HL-60 (cell line): ENCODE measurements at regions not wholly inside any gene's neighbourhood (a gene's known extent, or its start where the extent isn't known, plus 50 kb on each side); places are given as distances from the start of the nearest gene placed in this dataset.

ENCODE experiments used
- GABPA ChIP-seq: IDR thresholded peaks from 2 replicates; pipeline ENCODE4 v1.6.1; 2012; ENCODE audit warnings: low read depth
- POLR2AphosphoS5 ChIP-seq: IDR thresholded peaks from 2 replicates; pipeline ENCODE4 v1.6.1; 2012; ENCODE audit warnings: low read depth
- REST ChIP-seq: IDR thresholded peaks from 2 replicates; pipeline ENCODE4 v1.6.1; 2012; ENCODE audit warnings: low read depth; ENCODE audit not compliant: insufficient replicate concordance
- TF ChIP-seq, protein P1 (sequence below): IDR thresholded peaks from one replicate; pipeline ENCODE4 v1.5.1; 2011; ENCODE audit warnings: low read length, control low read depth, inconsistent platforms; ENCODE audit not compliant: insufficient read depth

GRCh38 chr1:3956527-3957170, 56.6 kb upstream of the C1orf174 start:
- TF ChIP-seq, protein P1, sequence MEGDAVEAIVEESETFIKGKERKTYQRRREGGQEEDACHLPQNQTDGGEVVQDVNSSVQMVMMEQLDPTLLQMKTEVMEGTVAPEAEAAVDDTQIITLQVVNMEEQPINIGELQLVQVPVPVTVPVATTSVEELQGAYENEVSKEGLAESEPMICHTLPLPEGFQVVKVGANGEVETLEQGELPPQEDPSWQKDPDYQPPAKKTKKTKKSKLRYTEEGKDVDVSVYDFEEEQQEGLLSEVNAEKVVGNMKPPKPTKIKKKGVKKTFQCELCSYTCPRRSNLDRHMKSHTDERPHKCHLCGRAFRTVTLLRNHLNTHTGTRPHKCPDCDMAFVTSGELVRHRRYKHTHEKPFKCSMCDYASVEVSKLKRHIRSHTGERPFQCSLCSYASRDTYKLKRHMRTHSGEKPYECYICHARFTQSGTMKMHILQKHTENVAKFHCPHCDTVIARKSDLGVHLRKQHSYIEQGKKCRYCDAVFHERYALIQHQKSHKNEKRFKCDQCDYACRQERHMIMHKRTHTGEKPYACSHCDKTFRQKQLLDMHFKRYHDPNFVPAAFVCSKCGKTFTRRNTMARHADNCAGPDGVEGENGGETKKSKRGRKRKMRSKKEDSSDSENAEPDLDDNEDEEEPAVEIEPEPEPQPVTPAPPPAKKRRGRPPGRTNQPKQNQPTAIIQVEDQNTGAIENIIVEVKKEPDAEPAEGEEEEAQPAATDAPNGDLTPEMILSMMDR, result no peak
- TF ChIP-seq GABPA (no peak), POLR2AphosphoS5 (no peak), REST (no peak)
